ENCODE measurements at regions not wholly inside any gene's neighbourhood (a gene's known extent, or its start where the extent isn't known, plus 50 kb on each side); places are given as distances from the start of the nearest gene placed in this dataset.
"Not testable (repeated sequence)": the region's sequence is repeated elsewhere in the genome, so short reads cannot be mapped to it uniquely, and the experiment has no call there.

DNA sequence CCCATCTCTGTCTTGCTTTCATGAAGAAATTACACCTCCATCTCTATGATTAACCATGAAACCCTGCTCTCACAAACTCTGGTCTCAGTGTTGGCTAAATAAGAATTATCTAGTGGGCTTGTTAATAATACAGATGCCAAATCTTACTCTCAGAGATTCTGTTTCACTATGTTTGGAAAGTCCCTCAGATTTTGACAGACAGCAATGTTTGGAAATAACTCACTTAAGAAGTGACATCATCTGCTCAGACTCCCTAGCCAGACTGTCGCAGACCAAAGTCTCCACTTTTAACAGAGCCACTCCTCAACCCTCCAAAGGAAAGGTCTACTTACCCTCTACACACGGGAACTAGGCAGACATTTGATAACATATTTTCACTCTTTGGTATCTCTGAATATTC is 328.5 kb upstream of the FGF16 start:
- DNase-seq (ENCODE audit: low spot score), result no peak
- intact Hi-C loops (cut with DNase I), result no loop called here

DNA sequence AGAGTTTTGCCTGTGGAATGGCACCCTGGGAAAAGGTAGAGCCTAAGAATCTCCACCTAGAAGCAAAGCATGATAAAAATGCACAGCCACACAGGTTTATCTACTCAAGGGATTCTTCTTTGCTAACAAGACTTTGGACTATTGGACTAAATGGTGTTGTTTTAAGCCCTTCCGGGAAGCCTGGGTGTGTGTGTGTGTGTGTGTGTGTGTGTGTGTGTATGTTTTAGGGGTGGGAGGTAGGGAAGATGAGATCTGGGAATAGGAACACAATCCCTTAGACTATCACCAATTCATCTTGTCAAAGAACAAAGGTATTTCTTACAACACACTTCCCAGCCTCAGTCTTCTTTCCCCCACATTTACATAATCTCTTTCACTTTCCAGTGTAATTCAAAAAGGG is 327.5 kb upstream of the FGF16 start:
- intact Hi-C loops (cut with DNase I), result no loop called here
- DNase-seq (ENCODE audit: low spot score), result no peak

DNA sequence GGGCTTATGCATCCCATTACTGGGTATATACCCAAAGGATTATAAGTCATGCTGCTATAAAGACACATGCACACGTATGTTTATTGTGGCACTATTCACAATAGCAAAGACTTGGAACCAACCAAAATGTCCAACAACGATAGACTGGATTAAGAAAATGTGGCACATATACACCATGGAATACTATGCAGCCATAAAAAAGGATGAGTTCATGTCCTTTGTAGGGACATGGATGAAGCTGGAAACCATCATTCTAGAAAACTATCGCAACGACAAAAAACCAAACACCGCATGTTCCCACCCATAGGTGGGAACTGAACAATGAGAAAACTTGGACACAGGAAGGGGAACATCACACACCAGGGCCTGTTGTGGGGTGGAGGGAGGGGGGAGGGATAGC is 323.3 kb upstream of the FGF16 start:
- intact Hi-C loops (cut with DNase I); DNase-seq (ENCODE audit: low spot score): not testable (repeated sequence)

DNA sequence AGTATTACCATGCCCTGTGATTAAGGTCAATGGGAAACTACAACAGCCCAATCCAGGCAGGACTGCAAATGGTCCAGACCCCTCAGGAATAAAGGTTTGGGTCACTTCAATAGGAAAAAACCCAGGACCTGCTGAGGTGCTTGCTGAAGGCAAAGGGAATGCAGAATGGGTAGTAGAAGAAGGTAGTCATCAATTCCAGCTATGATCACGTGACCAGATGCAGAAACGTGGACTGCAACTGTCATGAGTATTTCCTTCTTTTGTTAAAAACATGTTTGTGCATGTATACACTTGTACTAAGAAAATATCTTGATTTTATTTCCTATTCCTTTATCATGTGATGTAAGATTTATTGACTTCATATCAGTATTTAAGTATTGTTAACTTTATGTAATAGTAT is 319.6 kb upstream of the FGF16 start:
- DNase-seq (ENCODE audit: low spot score); intact Hi-C loops (cut with DNase I): not testable (repeated sequence)

DNA sequence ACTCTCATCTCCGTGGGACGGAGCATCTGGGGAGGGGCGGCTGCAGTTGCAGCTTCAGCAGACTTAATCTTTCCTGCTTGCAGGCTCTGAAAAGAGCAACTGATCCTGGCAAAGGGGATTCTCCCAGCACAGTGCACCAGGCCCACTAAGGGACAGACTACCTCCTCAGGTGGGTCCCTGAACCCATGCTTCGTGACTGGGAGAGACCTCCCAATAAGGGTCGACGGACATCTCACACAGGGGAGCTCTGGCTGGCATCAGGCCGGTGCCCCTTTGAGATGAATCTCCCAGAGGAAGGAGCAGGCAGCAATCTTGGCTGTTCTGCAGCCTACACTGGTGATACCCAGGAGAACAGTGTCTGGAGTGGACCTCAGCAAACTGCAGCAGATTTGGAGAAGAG is 303.3 kb upstream of the FGF16 start:
- no peak for DNase-seq (ENCODE audit: low spot score)
- intact Hi-C loops (cut with DNase I), result no loop called here

DNA sequence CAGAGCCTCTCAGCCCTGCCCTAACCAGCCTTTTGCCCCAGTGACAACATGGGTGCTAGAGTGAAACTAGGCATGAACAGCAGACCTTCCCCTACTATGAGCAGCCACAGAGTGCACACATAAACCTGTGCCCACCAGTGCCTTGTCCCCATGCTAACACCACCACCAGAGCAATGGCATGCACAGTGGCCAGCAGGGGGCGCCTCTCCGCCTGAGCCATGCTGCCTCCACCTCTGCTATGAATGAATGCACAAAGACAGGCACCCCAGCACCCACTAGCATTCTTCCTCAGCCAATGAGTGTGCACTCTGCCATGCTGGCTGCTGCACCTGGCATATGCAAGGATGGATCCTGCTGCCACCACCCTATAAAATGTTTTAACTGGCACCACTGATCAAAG is 286.9 kb upstream of the FGF16 start:
- DNase-seq (ENCODE audit: low spot score), result no peak
- intact Hi-C loops (cut with DNase I), result no loop called here

DNA sequence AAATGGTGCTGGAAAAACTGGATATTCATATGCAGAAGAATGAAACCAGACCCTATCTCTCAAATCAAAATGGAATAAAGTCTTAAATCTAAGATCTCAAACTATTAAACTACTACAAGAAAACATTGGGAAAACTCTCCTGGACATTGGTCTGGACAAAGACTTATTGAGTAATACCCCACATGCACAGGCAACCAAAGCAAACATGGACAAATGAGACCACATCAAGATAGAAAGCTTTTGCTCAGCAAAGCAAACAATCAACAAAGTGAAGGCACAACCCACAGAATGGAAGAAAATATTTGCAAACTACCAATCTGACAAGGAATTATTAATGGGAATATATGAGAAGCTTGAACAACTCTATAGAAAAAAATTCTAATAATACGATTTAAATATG is 284.4 kb upstream of the FGF16 start:
- no peak for DNase-seq (ENCODE audit: low spot score)
- intact Hi-C loops (cut with DNase I), result no loop called here

DNA sequence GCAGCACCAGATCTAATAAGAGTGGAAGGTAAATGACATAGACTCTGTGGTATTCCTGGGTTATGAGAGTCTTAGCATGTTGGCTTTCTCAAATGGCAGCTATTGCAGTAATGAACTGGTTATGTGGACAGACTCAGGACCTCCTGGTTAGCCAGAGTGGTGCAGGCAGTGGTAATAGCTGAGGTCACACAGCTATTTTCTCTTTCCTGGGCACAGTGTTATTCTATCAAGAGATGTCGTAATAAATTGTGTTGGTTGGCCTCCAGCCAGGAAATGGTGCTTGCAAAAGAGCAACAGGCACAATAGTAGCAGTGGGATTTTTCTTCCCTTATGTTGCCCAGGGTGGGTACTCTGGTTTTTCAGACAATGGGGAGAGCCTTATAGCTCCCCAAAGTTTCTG is 279.2 kb upstream of the FGF16 start:
- DNase-seq (ENCODE audit: low spot score), result no peak
- intact Hi-C loops (cut with DNase I), result no loop called here

DNA sequence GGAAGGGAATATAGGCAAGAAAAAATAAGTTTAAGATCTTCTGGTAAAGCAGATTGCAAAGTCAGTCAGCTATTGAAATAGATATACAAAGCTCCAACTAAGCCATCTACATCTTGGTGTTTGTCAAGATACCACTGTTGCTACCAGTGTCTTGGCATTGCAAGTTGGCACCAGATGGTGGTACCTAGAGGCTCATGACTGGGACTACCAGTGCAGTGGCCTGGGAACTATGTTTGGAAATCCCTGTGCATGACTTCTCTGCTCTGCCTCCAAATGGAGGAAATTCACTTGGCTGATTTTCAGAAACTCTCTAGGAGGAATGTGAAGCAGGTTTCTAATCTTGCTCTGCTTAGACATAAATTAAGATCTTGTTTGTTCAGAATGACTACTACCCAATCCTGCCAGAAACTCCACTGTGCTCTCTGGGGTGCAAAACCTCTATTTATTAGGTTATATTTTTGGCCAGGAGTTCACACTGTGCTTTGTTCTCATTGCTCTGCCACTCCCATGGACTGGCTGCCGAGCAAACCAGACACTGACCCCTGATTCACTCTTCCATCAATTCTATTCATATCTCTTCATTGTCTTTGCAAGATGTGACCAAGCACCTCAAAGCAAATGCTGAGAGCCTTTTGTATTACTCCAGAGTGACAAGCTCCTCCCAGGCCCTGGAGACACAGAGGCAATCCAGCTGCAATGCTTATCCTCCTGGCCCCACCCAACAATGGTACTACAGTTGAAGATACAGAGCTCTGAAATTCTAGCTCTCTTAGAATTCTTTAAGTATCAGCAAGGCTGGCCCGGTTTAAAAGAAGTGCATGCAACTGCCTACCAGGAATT is 272.3 kb upstream of the FGF16 start:
- no peak for DNase-seq (ENCODE audit: low spot score)
- intact Hi-C loops (cut with DNase I), result no loop called here

DNA sequence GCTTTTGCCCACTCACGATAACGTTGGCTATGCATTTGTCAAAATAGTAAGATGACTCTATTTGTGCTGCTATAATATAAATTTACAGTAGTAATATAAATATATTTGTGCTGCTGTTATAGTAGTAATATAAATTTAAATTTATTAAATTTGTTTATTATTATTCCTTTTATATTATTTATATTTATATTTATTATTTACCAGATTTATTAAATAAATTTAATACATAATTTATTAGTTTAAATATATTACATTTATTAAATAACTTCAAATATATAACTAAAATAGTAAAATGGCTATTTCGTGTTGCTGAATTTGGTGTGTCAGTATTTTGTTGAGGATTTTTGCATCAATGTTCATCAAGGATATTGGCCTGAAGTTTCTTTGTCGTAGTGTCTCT is 246.5 kb upstream of the FGF16 start:
- intact Hi-C loops (cut with DNase I), result no loop called here
- DNase-seq (ENCODE audit: low spot score), result no peak

DNA sequence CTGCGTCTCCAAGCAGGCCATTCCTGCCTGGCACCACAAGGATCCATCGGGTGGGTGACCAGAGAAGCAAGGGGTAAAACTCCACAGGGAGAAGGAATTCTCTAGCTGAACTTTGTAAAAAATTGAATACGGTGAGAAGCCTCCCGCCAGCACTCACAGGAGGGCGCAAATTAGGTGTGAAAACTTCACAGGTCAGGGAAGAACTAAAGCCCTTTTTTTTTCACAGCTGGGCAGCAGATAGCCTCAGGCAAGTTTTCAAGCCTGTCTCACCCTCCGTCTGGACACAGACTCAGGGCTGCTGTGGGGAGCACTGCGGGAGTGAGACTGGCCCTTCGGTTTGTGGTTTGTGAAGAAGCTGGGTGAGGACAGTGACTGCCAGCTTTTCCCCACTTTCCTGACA is 224.1 kb upstream of the FGF16 start:
- intact Hi-C loops (cut with DNase I), result no loop called here
- DNase-seq (ENCODE audit: low spot score), result no peak

DNA sequence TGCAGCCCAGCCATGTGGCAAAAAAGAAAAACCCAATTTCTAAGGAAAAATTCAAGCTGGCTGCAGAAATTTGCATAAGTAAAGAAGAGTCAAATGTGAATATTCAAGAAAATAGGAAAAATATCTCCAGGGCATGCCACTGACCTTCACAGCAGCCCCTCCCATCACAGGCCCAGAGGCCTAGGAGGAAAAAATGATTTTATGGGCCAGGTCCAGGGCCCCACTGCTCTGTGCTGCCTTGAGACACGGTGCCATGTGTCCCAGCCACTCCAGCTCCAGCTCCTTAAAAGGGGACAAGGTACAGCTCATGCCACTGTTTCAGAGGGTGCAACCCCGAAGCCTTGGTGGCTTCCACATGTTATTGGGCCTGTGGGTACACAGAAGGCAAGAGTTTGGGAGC is 182.7 kb upstream of the FGF16 start:
- DNase-seq (ENCODE audit: low spot score), result no peak
- intact Hi-C loops (cut with DNase I), result no loop called here

DNA sequence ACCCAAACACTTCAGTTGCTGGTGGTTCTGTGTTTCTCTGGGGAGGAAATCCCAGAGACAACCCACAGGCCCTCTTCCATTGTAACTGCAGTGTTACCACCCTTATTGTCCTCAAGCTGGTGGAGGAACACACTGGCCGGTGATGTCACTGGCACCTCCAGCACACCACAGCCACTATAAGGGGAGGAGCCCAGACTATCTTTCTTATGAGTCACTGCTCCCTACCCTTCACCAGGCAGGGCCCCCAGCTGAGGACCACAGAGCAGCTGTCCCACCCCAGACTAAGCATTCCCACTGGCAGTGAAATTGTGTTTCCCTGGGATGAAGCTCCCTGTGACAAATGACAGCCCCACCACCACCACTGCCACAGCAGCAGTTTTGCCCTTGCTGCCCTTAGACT is 171.8 kb upstream of the FGF16 start:
- no peak for DNase-seq (ENCODE audit: low spot score)
- intact Hi-C loops (cut with DNase I), result loop anchor here in 1 of 2 donors (10.0 kb wide), 1 partner anchor 349 kb away; no protein-coding TSS in a partner anchor

DNA sequence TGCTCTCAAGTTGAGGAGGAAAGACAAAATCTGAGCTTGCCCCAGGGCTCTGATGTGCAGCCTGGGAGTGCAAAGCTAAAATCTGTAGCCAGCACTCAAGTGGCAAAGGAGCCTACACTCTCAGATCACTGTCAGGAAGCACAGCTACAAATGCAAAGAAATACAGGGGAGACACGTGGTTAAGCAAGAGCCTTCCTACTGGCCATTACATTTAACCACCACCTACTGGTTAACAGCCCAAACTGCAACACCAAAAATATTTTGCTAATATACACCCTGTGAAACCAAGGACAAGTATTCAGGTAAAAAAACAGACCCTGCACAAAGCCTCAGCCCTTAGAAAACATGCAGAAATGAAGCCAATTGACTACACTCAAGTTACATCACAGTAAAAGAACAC is 170.4 kb upstream of the FGF16 start:
- intact Hi-C loops (cut with DNase I), result loop anchor here in 1 of 2 donors (10.0 kb wide), 1 partner anchor 348 kb away; no protein-coding TSS in a partner anchor

DNA sequence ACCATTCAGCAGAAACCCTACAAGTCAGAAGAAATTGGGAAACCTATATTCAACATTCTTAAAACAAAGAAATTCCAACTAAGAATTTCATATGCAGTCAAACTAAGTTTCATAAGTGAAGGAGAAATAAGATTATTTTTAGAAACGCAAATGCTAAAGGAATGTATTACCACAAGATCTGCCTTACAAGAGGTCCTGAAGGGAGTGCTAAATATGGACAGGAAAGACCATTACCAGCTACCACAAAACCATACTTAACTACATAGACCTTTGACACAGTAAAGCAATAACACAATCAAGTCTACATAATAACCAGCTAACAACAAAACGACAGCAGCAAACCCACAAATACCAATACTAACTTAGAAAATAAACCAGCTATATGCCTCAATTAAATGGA is 169.3 kb upstream of the FGF16 start:
- intact Hi-C loops (cut with DNase I), result loop anchor here in 1 of 2 donors (10.0 kb wide), 1 partner anchor 347 kb away; no protein-coding TSS in a partner anchor
- no peak for DNase-seq (ENCODE audit: low spot score)

More for the DNA sequence above, 170.4 kb upstream of the FGF16 start:
- no peak for DNase-seq (ENCODE audit: low spot score)

DNA sequence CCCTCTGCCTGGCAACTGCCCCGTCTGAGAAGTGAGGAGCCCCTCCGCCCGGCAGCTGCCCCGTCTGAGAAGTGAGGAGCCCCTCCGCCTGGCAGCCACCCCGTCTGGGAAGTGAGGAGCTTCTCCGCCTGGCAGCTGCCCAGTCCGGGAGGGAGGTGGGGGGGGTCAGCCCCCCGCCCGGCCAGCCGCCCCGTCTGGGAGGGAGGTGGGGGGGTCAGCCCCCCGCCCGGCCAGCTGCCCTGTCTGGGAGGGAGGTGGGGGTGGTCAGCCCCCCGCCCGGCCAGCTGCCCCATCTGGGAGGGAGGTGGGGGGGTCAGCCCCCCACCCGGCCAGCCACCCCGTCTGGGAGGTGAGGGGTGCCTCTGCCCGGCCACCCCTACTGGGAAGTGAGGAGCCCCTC is 167.8 kb upstream of the FGF16 start:
- DNase-seq (ENCODE audit: low spot score), result not testable (repeated sequence)
- intact Hi-C loops (cut with DNase I), result loop anchor here in 1 of 2 donors (10.0 kb wide), 1 partner anchor 345 kb away; no protein-coding TSS in a partner anchor

DNA sequence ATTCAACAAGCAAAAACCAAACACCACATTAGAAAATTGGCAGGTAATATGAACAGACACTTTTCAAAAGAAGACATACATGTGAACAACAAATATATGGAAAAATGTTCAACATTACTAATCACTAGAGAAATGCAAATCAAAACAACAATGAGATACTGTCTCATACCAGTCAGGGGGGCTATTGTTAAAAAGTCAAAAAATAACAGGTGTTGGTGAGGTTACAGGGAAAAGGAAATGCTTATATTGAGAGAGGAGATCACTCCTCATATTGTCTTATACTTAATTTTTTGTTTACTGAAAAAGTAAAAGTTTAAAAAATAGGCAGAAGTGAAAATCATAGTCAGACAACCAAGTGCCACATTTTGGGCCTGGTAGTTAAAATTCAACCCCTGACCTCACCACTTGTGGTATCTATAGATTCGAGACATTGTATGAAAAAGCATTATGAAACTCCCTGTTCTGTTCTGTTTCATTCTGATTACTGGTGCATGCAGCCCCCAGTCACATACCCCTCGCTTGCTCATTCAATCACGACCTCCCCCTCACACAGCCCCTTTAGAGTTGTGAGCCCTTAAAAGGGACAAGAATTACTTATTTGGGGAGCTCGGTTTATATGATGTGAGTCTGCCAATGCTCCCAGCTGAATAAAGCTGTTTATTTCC is 153.7 kb upstream of the FGF16 start:
- intact Hi-C loops (cut with DNase I), result no loop called here

DNA sequence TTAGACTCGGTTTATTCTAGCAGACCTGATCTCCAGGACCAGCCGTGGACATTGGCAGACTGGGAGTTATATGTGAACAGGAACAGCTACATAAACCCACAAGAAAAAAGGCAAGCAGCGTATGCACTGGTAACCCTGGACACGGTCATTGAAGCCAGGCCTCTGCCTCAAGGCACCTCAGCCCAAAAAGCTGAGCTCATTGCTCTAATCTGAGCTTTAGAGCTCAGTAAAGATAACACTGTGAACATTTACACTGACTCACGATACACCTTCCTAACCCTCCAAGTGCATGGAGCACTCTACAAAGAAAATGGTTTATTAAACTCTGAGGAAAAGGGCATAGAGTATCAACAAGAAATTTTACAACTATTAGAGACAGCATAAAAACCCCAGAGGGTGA is 148.9 kb upstream of the FGF16 start:
- no peak for DNase-seq (ENCODE audit: low spot score)
- intact Hi-C loops (cut with DNase I), result no loop called here

More for the DNA sequence above, 153.7 kb upstream of the FGF16 start:
- DNase-seq (ENCODE audit: low spot score), result no peak

DNA sequence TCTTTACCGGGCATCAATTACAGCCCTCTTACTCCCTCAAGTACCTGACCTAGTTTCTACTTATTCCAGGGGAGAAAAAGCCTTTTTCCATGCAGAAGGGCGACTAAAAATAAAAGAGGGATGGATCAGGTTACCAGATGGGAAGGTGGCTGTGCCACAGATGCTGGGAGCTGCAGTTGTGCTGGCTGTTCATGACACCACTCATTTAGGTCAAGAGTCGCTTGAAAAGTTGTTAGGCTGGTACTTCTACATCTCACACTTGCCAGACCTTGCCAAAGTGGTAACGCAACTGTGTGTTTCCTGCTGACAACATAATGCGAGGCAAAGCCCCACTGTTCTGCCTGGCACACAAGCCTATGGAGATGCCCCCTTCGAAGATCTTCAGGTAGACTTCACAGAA is 148.4 kb upstream of the FGF16 start:
- no peak for DNase-seq (ENCODE audit: low spot score)
- intact Hi-C loops (cut with DNase I), result no loop called here

DNA sequence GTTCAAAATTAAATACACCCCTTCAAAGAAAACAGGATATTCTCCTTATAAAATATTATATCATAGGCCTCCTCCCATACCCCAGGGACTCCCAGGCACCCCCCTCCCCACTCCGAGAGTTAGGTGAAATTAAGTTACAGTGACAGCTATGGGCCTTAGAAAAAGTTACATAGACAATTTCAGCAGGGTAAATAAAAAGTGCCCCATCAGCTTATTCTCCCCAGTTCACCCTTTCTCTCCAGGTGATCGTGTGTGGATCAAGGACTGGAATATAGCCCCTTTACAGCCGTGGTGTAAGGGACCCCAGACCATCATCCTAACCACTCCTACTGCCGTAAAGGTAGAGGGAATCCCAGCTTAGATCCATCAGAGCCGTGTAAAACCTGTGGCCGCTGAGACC is 147.6 kb upstream of the FGF16 start:
- intact Hi-C loops (cut with DNase I), result no loop called here
- no peak for DNase-seq (ENCODE audit: low spot score)

DNA sequence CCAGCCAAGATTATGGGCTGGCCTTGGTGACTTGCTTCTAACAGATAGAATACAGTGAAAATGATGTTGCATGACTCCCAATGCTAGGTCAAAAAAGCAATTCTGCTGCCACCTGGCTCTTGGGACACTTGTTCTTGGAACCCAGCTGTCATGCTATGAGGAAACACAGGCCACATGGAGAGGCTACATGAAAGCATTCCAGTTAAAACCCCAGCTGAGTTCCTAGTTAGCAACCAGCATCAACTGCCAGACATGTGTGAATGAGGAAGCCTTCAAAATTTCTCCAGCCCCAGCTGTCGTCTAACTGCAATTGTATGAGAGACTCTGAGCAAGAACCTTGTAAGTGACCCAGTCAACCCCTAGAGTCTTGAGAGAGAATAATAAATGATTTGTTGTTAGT is 105.2 kb upstream of the FGF16 start:
- intact Hi-C loops (cut with DNase I), result no loop called here
- no peak for DNase-seq (ENCODE audit: low spot score)

Data from posterior vena cava (tissue), 2 donors.